Lung (tissue), 11 donors: ENCODE measurements at regions not wholly inside any gene's neighbourhood (a gene's known extent, or its start where the extent isn't known, plus 50 kb on each side); places are given as distances from the start of the nearest gene placed in this dataset.
A peak's percentile ranks its signal among the peaks of the same experiment; 100 is the strongest.

Experiments
- ATAC-seq: fragments of 200-7000 bp; cut with Tn5 transposase; one replicate; pipeline ENCODE4 v1.9.1; 2020; ENCODE audit warnings: moderate number of reproducible peaks; ENCODE audit not compliant: insufficient read depth, low FRiP score
- DNase-seq, 3 donors: peaks; one replicate each; pipeline ENCODE4 v3.0.0-alpha.2; 2013 to 2017
- H3K27ac ChIP-seq, 2 donors: one replicate each; pipeline ENCODE4 v1.5.1; 2013; ENCODE audit warnings: mild to moderate bottlenecking in 2 of 2, moderate library complexity in 2 of 2, control low read depth in 1 of 2, inconsistent platforms in 1 of 2, low read depth in 1 of 2, low read length in 1 of 2
- H3K27me3 ChIP-seq, 3 donors: one replicate each; pipeline ENCODE4 v1.5.1; 2013; ENCODE audit warnings: low read length in 2 of 3; ENCODE audit not compliant: control insufficient read depth in 3 of 3, insufficient read depth in 3 of 3
- H3K36me3 ChIP-seq, 4 donors: one replicate each; pipeline ENCODE4 v1.5.1; 2013; ENCODE audit warnings: low read length in 4 of 4, mild to moderate bottlenecking in 1 of 4, moderate library complexity in 1 of 4; ENCODE audit not compliant: control insufficient read depth in 4 of 4, insufficient read depth in 4 of 4
- H3K4me1 ChIP-seq, 5 donors: one replicate each; pipeline ENCODE4 v1.5.1; 2013; ENCODE audit warnings: low read length in 5 of 5, mild to moderate bottlenecking in 2 of 5, moderate library complexity in 1 of 5; ENCODE audit not compliant: control insufficient read depth in 5 of 5, insufficient read depth in 5 of 5
- H3K4me3 ChIP-seq: one replicate; pipeline ENCODE4 v1.5.1; 2013; ENCODE audit warnings: mild to moderate bottlenecking, control low read depth, moderate library complexity
- H3K9ac ChIP-seq, 2 donors: one replicate each; pipeline ENCODE4 v1.5.1; 2013; ENCODE audit warnings: low read length in 2 of 2, control low read depth in 1 of 2; ENCODE audit not compliant: insufficient read depth in 1 of 2
- H3K9me3 ChIP-seq, 4 donors: one replicate each; pipeline ENCODE4 v1.5.1; 2013; ENCODE audit warnings: low read length in 3 of 4, mild to moderate bottlenecking in 1 of 4, moderate library complexity in 1 of 4; ENCODE audit not compliant: control insufficient read depth in 4 of 4, insufficient read depth in 3 of 4
- WGBS, 2 donors: extraction: QIAGEN DNeasy Blood & Tissue Kit; methylation state at CpG; one replicate each; pipeline ENCODE4 v1.1.7; 2013; 5-methylcytosine and 5-hydroxymethylcytosine counted together
- TF ChIP-seq, protein P1 (sequence below): IDR thresholded peaks from 2 replicates; pipeline ENCODE4 v1.5.1; 2012; ENCODE audit warnings: mild to moderate bottlenecking; ENCODE audit errors: control extremely low read depth, extremely low read depth
- donor health status: control.
- donor health status: control.
- donor health status: Bipolar disorder and iron deficiency.
- donor health status: healthy.
- donor health status: DM: yes; HTN: yes; CAD: no.

GRCh38 chr11:96863520-96863919, 473.7 kb downstream of the JRKL start:
- ATAC-seq: no peak
- H3K9me3 ChIP-seq: peaks cover 0 to 3% (median 0%) of the 10 kb centered on the region in 4 donors

GRCh38 chr11:96865020-96865419, 475.2 kb downstream of the JRKL start:
- ATAC-seq (no peak), DNase-seq (peak; percentile 19 to 76 (median 69))
- no peak overlapping the region for H3K4me3 ChIP-seq
- H3K9me3 ChIP-seq: peaks cover 0 to 3% (median 0%) of the 10 kb centered on the region in 4 donors
- H3K36me3 ChIP-seq: no peaks in the 10 kb centered on the region
- no peak overlapping the region for H3K9ac ChIP-seq
- WGBS, 2 donors: 75 to 76% methylated on average over 2 of the region's 2 CpGs
- H3K27ac ChIP-seq: peak overlapping the region in 1 of 2 donors; percentile 13
- TF ChIP-seq, protein P1, sequence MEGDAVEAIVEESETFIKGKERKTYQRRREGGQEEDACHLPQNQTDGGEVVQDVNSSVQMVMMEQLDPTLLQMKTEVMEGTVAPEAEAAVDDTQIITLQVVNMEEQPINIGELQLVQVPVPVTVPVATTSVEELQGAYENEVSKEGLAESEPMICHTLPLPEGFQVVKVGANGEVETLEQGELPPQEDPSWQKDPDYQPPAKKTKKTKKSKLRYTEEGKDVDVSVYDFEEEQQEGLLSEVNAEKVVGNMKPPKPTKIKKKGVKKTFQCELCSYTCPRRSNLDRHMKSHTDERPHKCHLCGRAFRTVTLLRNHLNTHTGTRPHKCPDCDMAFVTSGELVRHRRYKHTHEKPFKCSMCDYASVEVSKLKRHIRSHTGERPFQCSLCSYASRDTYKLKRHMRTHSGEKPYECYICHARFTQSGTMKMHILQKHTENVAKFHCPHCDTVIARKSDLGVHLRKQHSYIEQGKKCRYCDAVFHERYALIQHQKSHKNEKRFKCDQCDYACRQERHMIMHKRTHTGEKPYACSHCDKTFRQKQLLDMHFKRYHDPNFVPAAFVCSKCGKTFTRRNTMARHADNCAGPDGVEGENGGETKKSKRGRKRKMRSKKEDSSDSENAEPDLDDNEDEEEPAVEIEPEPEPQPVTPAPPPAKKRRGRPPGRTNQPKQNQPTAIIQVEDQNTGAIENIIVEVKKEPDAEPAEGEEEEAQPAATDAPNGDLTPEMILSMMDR: no peak
- H3K27me3 ChIP-seq: no peaks in the 10 kb centered on the region
- peaks cover 0 to 12% (median 8%) of the 10 kb centered on the region in 5 donors for H3K4me1 ChIP-seq

More at GRCh38 chr11:96863520-96863919, 473.7 kb downstream of the JRKL start:
- Histone ChIP-seq H3K4me3 (no peak overlapping the region), H3K9ac (no peak overlapping the region), H3K27ac (peak overlapping the region in 1 of 2 donors; percentile 35), H3K36me3 (no peaks in the 10 kb centered on the region), H3K27me3 (no peaks in the 10 kb centered on the region), H3K4me1 (peaks cover 0 to 9% (median 4%) of the 10 kb centered on the region in 5 donors)
- TF ChIP-seq, protein P1: no peak
- DNase-seq: no peak
- WGBS, 2 donors: 92% methylated on average over 3 of the region's 3 CpGs

DNA sequence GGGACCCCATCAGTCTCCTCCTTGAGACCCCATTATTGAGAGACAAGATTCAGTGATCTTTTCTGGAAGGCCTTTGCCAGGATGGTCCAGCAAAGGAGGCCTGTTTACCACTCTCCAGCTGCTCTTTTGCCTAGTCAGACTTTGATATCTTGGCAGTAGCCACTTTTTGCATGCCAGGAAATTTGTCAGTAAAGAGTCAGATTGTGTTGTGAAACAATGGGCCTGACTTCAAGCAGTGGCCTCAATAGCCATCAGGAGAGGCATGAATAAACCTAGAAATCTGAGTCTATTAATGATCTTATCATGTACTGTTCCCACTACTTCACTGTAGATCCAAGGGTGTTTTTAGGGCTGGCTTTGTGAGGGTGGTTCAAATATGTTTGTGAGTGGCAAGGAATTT, 479.4 kb downstream of the JRKL start:
- Histone ChIP-seq H3K9ac (no peak overlapping the region), H3K4me3 (no peak overlapping the region), H3K4me1 (peaks cover 0 to 12% (median 8%) of the 10 kb centered on the region in 5 donors), H3K9me3 (no peaks in the 10 kb centered on the region), H3K27me3 (no peaks in the 10 kb centered on the region), H3K27ac (peak overlapping the region in 1 of 2 donors; percentile 41), H3K36me3 (no peaks in the 10 kb centered on the region)
- TF ChIP-seq, protein P1: no peak
- DNase-seq (peak; percentile 22 to 81 (median 67)), ATAC-seq (peak; percentile 68)

DNA sequence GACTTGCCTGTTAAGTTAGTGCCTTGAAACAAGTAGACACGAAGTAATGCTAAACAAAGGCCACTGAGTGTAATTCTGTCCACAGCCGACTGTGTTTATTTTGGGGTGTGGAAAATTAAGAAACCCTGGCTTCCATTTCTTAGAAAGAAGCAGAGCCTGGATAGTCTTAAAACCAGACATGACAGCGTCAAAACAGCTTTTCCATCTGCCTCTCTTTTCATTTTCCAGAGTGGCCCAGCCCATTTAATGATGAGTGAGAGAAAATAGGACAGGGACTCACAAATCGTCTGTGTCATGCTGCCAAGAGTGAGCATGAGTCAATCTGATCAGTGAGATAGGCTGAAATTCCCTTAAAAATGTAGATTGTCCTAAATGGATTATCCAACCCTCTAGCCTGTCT, 485.9 kb downstream of the JRKL start:
- Histone ChIP-seq H3K27ac (no peak overlapping the region), H3K9me3 (peaks cover 0 to 16% (median 0%) of the 10 kb centered on the region in 4 donors), H3K4me3 (no peak overlapping the region), H3K27me3 (no peaks in the 10 kb centered on the region), H3K9ac (no peak overlapping the region), H3K36me3 (no peaks in the 10 kb centered on the region), H3K4me1 (peaks cover 0 to 8% (median 0%) of the 10 kb centered on the region in 5 donors)
- ATAC-seq (no peak), DNase-seq (peak; percentile 16 to 79 (median 53))
- TF ChIP-seq, protein P1: no peak
- 65 to 74% methylated on average over 4 of the region's 4 CpGs for WGBS, 2 donors
